HCT116 (cell line): ENCODE measurements at regions not wholly inside any gene's neighbourhood (a gene's known extent, or its start where the extent isn't known, plus 50 kb on each side); places are given as distances from the start of the nearest gene placed in this dataset.

ENCODE experiments used
- ATAC-seq: fragments of 200-7000 bp; cut with Tn5 transposase; 2 replicates; pipeline ENCODE4 v1.9.1; 2020; ENCODE audit warnings: mild to moderate bottlenecking, moderate library complexity
- BruUV-seq: library from RNA; stranded (reverse); fragments of 400-500 nt; replicated peaks from 2 replicates; lab custom pipeline; 2021; lab: Mats Ljungman, UMichigan
- CTCF ChIA-PET: fragments of 300-600 bp; sonication (Branson Sonifier 250); formaldehyde crosslinking; loops from one replicate; lab custom pipeline; 2021; ENCODE audit warnings: antibody characterized with exemption; lab: Charles Lee
- POLR2A ChIA-PET: fragments of 300-600, 350-600 bp; sonication (Branson Sonifier 250); formaldehyde crosslinking; loops from one replicate; lab custom pipeline; 2021; ENCODE audit warnings: antibody characterized with exemption; lab: Charles Lee
- RAD21 ChIA-PET, 2 experiments: fragments of 300-600 bp; sonication (Branson Sonifier 250); formaldehyde crosslinking; loops; one replicate each; lab custom pipeline; 2023; ENCODE audit warnings: low total read pairs in 2 of 2; ENCODE audit not compliant: uncharacterized antibody in 2 of 2, unreplicated experiment in 2 of 2, low non-redundant PET in 1 of 2; lab: Charles Lee
- DNase-seq: peaks from one replicate; pipeline ENCODE4 v3.0.0-alpha.2; 2010; ENCODE audit warnings: low read depth, low spot score
- H2AFZ ChIP-seq: fragments of 200-600 bp; shearing (Covaris generic), sonication (generic); 2 replicates; pipeline ENCODE4 v1.6.1; 2017; ENCODE audit warnings: low read depth, mixed run types, mixed read lengths, antibody characterized with exemption, low read length; ENCODE audit not compliant: poor library complexity, severe bottlenecking
- H3K27ac ChIP-seq: 2 replicates; pipeline ENCODE4 v1.5.1; 2012; ENCODE audit warnings: low read depth, low read length
- H3K27me3 ChIP-seq: fragments of 200-600 bp; sonication (generic); 2 replicates; pipeline ENCODE4 v1.6.1; 2016; ENCODE audit warnings: mixed run types, low read length, mixed read lengths; ENCODE audit not compliant: insufficient read depth
- H3K36me3 ChIP-seq, 2 experiments: fragments of 200-500 bp in 1 of 2; fragments of 200-600 bp in 1 of 2; sonication (Bioruptor generic) in 1 of 2; sonication (generic) in 1 of 2; 2 replicates each; pipeline versions ENCODE4 v1.5.1 to v1.6.1; 2014 to 2016; ENCODE audit warnings: low read length in 2 of 2, inconsistent platforms in 1 of 2, mixed read lengths in 1 of 2, mixed run types in 1 of 2; ENCODE audit not compliant: insufficient read depth in 2 of 2, control insufficient read depth in 1 of 2
- H3K4me1 ChIP-seq, 2 experiments: fragments of 200-600 bp in 1 of 2; sonication (generic) in 1 of 2; 2 replicates each; pipeline versions ENCODE4 v1.5.1 to v1.6.1; 2012 to 2017; ENCODE audit warnings: low read length in 2 of 2, inconsistent platforms in 1 of 2, mild to moderate bottlenecking in 1 of 2, mixed read lengths in 1 of 2, mixed run types in 1 of 2, moderate library complexity in 1 of 2; ENCODE audit not compliant: insufficient read depth in 2 of 2, control insufficient read depth in 1 of 2
- H3K4me2 ChIP-seq: fragments of 200-600 bp; sonication (generic); 2 replicates; pipeline ENCODE4 v1.6.1; 2017; ENCODE audit warnings: mixed run types, low read length, mixed read lengths
- H3K4me3 ChIP-seq, 2 experiments: fragments of 200-600 bp in 1 of 2; sonication (generic) in 1 of 2; replicated peaks in 1 of 2; 2 replicates each; pipeline ENCODE4 v1.5.1; 2011 to 2016; ENCODE audit warnings: low read length in 2 of 2, control low read depth in 1 of 2, low read depth in 1 of 2, mild to moderate bottlenecking in 1 of 2, mixed read lengths in 1 of 2, mixed run types in 1 of 2
- H3K79me2 ChIP-seq: fragments of 200-600 bp; sonication (generic); 2 replicates; pipeline ENCODE4 v1.6.1; 2017; ENCODE audit warnings: mild to moderate bottlenecking, mixed run types, low read length, moderate library complexity, mixed read lengths; ENCODE audit not compliant: insufficient read depth
- H3K9ac ChIP-seq: fragments of 200-600 bp; sonication (generic); 2 replicates; pipeline ENCODE4 v1.6.1; 2016; ENCODE audit warnings: low read length, mixed read lengths
- H3K9me2 ChIP-seq: fragments of 200-600 bp; sonication (generic), shearing (Covaris generic); 2 replicates; pipeline ENCODE4 v1.6.1; 2017; ENCODE audit warnings: mixed run types, mild to moderate bottlenecking, moderate library complexity; ENCODE audit not compliant: insufficient read depth
- H3K9me3 ChIP-seq, 2 experiments: fragments of 200-500 bp in 1 of 2; fragments of 200-600 bp in 1 of 2; sonication (Bioruptor generic) in 1 of 2; sonication (generic) in 1 of 2; 2 replicates each; pipeline ENCODE4 v1.6.1; 2014 to 2017; ENCODE audit warnings: low read length in 2 of 2, mixed read lengths in 2 of 2, inconsistent platforms in 1 of 2, low read depth in 1 of 2, mild to moderate bottlenecking in 1 of 2, mixed run types in 1 of 2, moderate library complexity in 1 of 2; ENCODE audit not compliant: control insufficient read depth in 1 of 2, insufficient read depth in 1 of 2
- H4K20me1 ChIP-seq: fragments of 200-600 bp; sonication (generic), shearing (Covaris generic); 2 replicates; pipeline ENCODE4 v1.6.1; 2017; ENCODE audit warnings: mixed run types, mild to moderate bottlenecking, moderate library complexity; ENCODE audit not compliant: insufficient read depth
- ATF3 ChIP-seq: IDR thresholded peaks from 2 replicates; pipeline ENCODE4 v1.6.1; 2012
- CBX3 ChIP-seq: IDR thresholded peaks from 2 replicates; pipeline ENCODE4 v1.6.1; 2012; ENCODE audit warnings: low read depth
- CEBPB ChIP-seq: IDR thresholded peaks from 2 replicates; pipeline ENCODE4 v1.6.1; 2012; ENCODE audit warnings: low read depth
- CTCF ChIP-seq, 3 experiments: fragments of 200-600 bp in 1 of 3; sonication (generic) in 1 of 3; IDR thresholded peaks in 2 of 3; conservative IDR thresholded peaks in 1 of 3; 2 replicates each; pipeline ENCODE4 v1.5.1; 2012 to 2017; ENCODE audit warnings: low read depth in 2 of 3, low read length in 2 of 3, antibody characterized with exemption in 1 of 3, borderline replicate concordance in 1 of 3, control low read depth in 1 of 3, mild to moderate bottlenecking in 1 of 3, mixed read lengths in 1 of 3, mixed run types in 1 of 3, moderate library complexity in 1 of 3; ENCODE audit not compliant: insufficient read depth in 1 of 3
- EGR1 ChIP-seq: IDR thresholded peaks from 2 replicates; pipeline ENCODE4 v1.6.1; 2012; ENCODE audit warnings: low read depth
- EZH2 ChIP-seq: fragments of 200-600 bp; sonication (generic); IDR thresholded peaks from 2 replicates; pipeline ENCODE4 v1.6.1; 2017; ENCODE audit warnings: antibody characterized with exemption, mixed run types
- EZH2phosphoT487 ChIP-seq: fragments of 200-600 bp; IDR thresholded peaks from 2 replicates; pipeline ENCODE4 v1.6.1; 2018; ENCODE audit warnings: antibody characterized with exemption, borderline replicate concordance
- FOSL1 ChIP-seq: IDR thresholded peaks from 2 replicates; pipeline ENCODE4 v1.6.1; 2012; ENCODE audit warnings: low read depth
- JUND ChIP-seq: IDR thresholded peaks from 2 replicates; pipeline ENCODE4 v1.6.1; 2012
- MAX ChIP-seq: IDR thresholded peaks from 2 replicates; pipeline ENCODE4 v1.6.1; 2012
- POLR2A ChIP-seq: IDR thresholded peaks from 2 replicates; pipeline ENCODE4 v1.7.0; 2011; ENCODE audit warnings: borderline replicate concordance; ENCODE audit not compliant: insufficient read depth, insufficient read length; ENCODE audit errors: extremely low read depth
- POLR2AphosphoS5 ChIP-seq: IDR thresholded peaks from 2 replicates; pipeline ENCODE4 v1.6.1; 2011; ENCODE audit warnings: mild to moderate bottlenecking, low read depth, low read length, moderate library complexity
- RAD21 ChIP-seq: IDR thresholded peaks from 2 replicates; pipeline ENCODE4 v1.6.1; 2012; ENCODE audit warnings: low read depth, mild to moderate bottlenecking
- SIN3A ChIP-seq: IDR thresholded peaks from 2 replicates; pipeline ENCODE4 v1.6.1; 2012; ENCODE audit warnings: low read depth
- SRF ChIP-seq: IDR thresholded peaks from 2 replicates; pipeline ENCODE4 v1.6.1; 2012; ENCODE audit warnings: low read depth
- ZBTB33 ChIP-seq: IDR thresholded peaks from 2 replicates; pipeline ENCODE4 v1.6.1; 2011; ENCODE audit warnings: mild to moderate bottlenecking, low read length, moderate library complexity; ENCODE audit not compliant: insufficient replicate concordance; ENCODE audit errors: extremely low read depth
- ZFX ChIP-seq: fragments of 450-650 bp; IDR thresholded peaks from 2 replicates; pipeline ENCODE4 v1.6.1; 2017
- ZNF274 ChIP-seq: fragments of 200-500 bp; sonication (Bioruptor generic); IDR thresholded peaks from 2 replicates; pipeline ENCODE4 v1.6.1; 2014; ENCODE audit warnings: mild to moderate bottlenecking, low read depth, low read length, inconsistent platforms
- intact Hi-C: fragments of 100-400 bp; cut with micrococcal nuclease; formaldehyde crosslinking; loops from 2 replicates; pipeline ENCODE4 v1.10.0; 2022
- TF ChIP-seq, protein P1 (sequence below): IDR thresholded peaks from 2 replicates; pipeline ENCODE4 v1.6.1; 2012; ENCODE audit warnings: low read depth

DNA sequence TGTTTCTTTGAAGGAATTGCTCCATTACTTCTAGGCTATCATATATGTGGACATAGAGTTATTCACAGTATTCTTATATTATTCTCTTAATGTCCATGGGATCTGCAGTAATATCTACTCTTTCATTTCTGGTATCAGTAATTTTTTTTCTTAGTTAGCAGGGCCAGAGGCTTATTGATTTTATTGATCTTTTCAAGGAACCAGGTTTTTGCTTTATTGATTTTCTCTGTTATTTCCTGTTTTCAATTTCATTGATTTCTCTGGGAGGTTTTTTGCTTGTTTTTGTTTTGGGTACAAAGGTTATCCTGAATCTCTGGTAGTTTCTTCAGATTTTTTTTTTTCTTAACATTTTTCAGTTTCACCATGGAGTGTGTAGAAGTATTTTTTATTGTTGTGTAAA, 60.1 kb upstream of the AP4E1 start:
- Histone ChIP-seq H3K4me2 (no peak overlapping the region), H3K27ac (no peak overlapping the region), H3K9me2 (no peaks in the 10 kb centered on the region), H3K79me2 (no peaks in the 10 kb centered on the region), H3K9me3 (no peaks in the 10 kb centered on the region), H3K9ac (no peak overlapping the region), H4K20me1 (no peaks in the 10 kb centered on the region), H3K27me3 (no peaks in the 10 kb centered on the region), H3K4me1 (no peaks in the 10 kb centered on the region), H3K36me3 (no peaks in the 10 kb centered on the region), H3K4me3 (no peak overlapping the region), H2AFZ (no peak overlapping the region)
- CTCF ChIA-PET = no interaction called here
- no TSS peak for BruUV-seq
- RAD21 ChIA-PET = no interaction called here
- no peak for ATAC-seq
- TF ChIP-seq EGR1 = no peak
- TF ChIP-seq ZNF274 = no peak
- TF ChIP-seq EZH2 = no peak
- TF ChIP-seq FOSL1 = no peak
- no peak for TF ChIP-seq CEBPB
- no peak for TF ChIP-seq ATF3
- TF ChIP-seq MAX = no peak
- no peak for TF ChIP-seq ZBTB33
- TF ChIP-seq CBX3 = no peak
- no peak for TF ChIP-seq EZH2phosphoT487
- no peak for TF ChIP-seq SRF
- no peak for TF ChIP-seq RAD21
- TF ChIP-seq, protein P1, sequence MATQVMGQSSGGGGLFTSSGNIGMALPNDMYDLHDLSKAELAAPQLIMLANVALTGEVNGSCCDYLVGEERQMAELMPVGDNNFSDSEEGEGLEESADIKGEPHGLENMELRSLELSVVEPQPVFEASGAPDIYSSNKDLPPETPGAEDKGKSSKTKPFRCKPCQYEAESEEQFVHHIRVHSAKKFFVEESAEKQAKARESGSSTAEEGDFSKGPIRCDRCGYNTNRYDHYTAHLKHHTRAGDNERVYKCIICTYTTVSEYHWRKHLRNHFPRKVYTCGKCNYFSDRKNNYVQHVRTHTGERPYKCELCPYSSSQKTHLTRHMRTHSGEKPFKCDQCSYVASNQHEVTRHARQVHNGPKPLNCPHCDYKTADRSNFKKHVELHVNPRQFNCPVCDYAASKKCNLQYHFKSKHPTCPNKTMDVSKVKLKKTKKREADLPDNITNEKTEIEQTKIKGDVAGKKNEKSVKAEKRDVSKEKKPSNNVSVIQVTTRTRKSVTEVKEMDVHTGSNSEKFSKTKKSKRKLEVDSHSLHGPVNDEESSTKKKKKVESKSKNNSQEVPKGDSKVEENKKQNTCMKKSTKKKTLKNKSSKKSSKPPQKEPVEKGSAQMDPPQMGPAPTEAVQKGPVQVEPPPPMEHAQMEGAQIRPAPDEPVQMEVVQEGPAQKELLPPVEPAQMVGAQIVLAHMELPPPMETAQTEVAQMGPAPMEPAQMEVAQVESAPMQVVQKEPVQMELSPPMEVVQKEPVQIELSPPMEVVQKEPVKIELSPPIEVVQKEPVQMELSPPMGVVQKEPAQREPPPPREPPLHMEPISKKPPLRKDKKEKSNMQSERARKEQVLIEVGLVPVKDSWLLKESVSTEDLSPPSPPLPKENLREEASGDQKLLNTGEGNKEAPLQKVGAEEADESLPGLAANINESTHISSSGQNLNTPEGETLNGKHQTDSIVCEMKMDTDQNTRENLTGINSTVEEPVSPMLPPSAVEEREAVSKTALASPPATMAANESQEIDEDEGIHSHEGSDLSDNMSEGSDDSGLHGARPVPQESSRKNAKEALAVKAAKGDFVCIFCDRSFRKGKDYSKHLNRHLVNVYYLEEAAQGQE = no peak
- TF ChIP-seq JUND = no peak
- TF ChIP-seq ZFX = no peak
- no peak for TF ChIP-seq SIN3A
- no peak for TF ChIP-seq POLR2AphosphoS5
- TF ChIP-seq POLR2A = no peak
- no peak for TF ChIP-seq CTCF (IDR thresholded peaks at IDR 0.05 in 2 of 3, conservative IDR thresholded peaks at IDR 0.05 in 1 of 3; ENCODE audit: borderline replicate concordance in 1 of 3, insufficient read depth in 1 of 3, low read depth in 2 of 3, low read length in 2 of 3)
- intact Hi-C loops = no loop called here
- DNase-seq = no peak
- POLR2A ChIA-PET = no interaction called here
